ENCODE measurements at regions not wholly inside any gene's neighbourhood (a gene's known extent, or its start where the extent isn't known, plus 50 kb on each side); places are given as distances from the start of the nearest gene placed in this dataset.

GRCh38 chr2:144004742-144005141 is 515.2 kb downstream of the ZEB2 start (continued):
- TF ChIP-seq CREB3L1 (IDR thresholded peaks at IDR 0.05; ENCODE audit: borderline replicate concordance, low read depth) (no peak), HDAC6 (IDR thresholded peaks at IDR 0.05; ENCODE audit: low read depth, low read length) (no peak), BRF1 (IDR thresholded peaks at IDR 0.05; ENCODE audit: borderline replicate concordance, extremely low read depth, insufficient read length) (no peak), NFIC (IDR thresholded peaks at IDR 0.05) (no peak), MYNN (IDR thresholded peaks at IDR 0.05) (no peak), MYNN (CRISPR knock-in tag; IDR thresholded peaks at IDR 0.05) (no peak), MEIS2 (IDR thresholded peaks at IDR 0.05; ENCODE audit: partially characterized antibody) (peak; percentile 12), MLLT1 (IDR thresholded peaks at IDR 0.05) (no peak), COPS2 (conservative IDR thresholded peaks at IDR 0.05) (no peak), ZNF318 (IDR thresholded peaks at IDR 0.05; ENCODE audit: borderline replicate concordance in 1 of 2, low read depth in 1 of 2) (no peak), EP300 (IDR thresholded peaks at IDR 0.05; ENCODE audit: low read length) (peak; percentile 24; the same call in 1 of the 2 replicates), GTF2B (IDR thresholded peaks at IDR 0.05; ENCODE audit: extremely low read depth, insufficient read length) (no peak), SP1 (CRISPR knock-in tag; IDR thresholded peaks at IDR 0.05) (no peak), TAF7 (tag; IDR thresholded peaks at IDR 0.05) (no peak), TCF7 (IDR thresholded peaks at IDR 0.05; ENCODE audit: borderline replicate concordance) (0 out of 2 replicates have a peak, but pooled peaks have one; percentile 66)
